HG03103 (cell line): ENCODE measurements at regions not wholly inside any gene's neighbourhood (a gene's known extent, or its start where the extent isn't known, plus 50 kb on each side); places are given as distances from the start of the nearest gene placed in this dataset.
"Not testable (repeated sequence)": the region's sequence is repeated elsewhere in the genome, so short reads cannot be mapped to it uniquely, and the experiment has no call there.

Experiments used
- ATAC-seq: cut with Tn5 transposase; IDR thresholded peaks from one replicate; pipeline ENCODE4 v1.9.1; 2021; ENCODE audit warnings: low read depth; ENCODE audit not compliant: unreplicated experiment

DNA sequence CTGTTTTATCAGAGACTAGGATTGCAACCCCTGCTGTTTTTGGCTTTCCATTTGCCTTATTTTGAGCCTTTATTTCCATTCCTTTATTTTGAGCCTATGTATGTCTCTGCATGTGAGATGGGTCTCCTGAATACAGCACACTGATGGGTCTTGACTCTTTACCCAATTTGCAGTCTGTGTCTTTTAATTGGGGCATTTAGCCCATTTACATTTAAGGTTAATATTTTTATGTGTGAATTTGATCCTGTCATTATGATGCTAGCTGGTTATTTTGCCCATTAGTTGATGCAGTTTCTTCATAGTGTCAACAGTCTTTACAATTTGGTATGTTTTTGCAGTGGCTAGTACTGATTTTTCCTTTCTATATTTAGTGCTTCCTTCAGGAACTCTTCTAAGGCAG lies 88.5 kb upstream of the HCCS start:
- not testable (repeated sequence) for ATAC-seq

DNA sequence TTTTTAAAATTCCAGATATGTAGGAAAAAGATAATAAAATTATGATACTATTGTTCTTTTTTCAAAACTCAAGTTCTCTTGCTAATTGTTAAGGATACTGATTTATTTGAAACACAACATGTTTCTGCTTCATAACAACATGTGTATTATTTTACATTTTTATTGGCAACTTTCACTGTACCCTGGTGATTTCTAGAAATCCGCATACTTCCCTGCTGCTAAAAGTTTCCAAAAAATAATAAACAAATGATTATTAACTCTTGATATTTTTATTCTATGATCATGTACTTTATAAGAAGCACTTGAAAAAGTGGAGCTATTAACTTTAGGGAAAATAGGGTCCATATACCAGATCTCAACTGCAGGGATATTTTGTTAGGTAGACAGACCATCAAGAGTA lies 71.2 kb upstream of the HCCS start:
- ATAC-seq: no peak

DNA sequence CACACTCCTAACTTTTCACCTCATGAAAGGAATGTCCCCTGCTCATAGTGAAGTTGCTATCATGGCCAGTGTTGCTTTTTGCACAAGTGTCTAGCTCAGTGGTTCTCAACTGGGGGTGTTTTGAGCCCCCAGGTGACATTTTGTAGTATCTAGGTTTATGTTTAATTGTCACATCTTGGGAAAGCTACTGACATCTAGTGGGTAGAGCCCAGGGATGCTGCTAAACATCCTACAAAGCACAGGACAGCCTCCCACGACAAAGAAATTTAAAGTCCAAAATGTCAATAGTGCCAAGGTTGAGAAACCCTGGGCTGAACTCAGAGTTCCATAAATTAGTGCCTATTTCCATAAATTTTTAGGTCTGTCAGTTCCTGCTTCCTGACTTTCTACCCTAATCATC lies 70.7 kb upstream of the HCCS start:
- no peak for ATAC-seq

DNA sequence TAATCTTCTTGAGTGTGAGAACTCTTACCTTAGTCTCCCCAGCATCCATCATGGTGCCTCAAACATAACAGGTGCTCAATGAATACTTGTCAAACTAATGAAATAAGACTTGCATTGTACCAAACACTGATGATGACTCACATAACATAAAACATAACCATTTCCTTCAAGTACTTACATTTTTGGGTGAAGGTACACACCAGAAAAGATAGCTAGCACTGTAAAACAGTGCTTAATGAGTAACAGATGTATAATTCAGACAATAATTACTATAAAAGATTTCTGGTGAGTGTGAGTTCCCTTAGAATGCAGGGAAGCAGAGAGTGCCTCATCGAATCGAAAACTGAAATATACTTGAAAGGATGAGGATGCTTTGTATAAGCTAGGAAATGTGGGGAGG lies 70.1 kb upstream of the HCCS start:
- ATAC-seq: no peak

DNA sequence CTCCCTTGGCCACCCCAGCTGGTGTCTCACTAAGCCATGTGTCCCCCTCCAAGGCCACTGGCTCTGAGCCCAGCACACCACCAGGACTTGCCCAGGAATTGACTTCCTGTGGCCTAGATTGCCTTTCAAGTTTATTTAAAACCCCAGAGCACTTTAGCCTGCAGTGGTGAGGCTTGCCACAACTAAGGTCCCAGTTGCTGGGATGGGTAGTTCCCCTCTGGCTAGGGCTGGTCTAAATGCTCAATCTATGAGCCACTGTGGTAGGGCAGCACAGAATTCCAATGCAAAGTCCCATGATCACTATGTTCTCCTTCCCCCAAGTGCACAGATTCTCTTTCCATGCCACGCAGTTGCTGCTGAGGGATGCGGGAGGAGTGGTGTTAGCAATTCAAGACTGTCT lies 61.1 kb upstream of the HCCS start:
- no peak for ATAC-seq

DNA sequence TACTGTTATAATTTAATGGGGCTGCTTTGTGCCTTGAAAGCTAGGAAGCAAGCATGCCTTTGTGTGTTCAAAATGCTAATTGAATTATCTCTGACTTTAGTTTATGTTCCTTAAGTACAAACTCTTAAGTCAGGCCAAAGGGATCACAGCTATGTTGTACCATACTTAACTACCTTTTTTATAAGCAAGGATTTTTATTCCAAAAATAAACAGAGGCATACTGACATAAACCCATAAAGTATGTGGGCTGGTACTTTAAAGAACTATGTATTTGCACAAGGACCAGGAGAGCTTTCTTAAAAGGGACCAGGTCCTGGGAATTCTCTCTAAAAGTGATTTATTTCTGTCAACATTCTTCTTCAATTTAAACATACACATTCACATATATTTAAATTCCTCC lies 57.8 kb upstream of the HCCS start:
- ATAC-seq: no peak

DNA sequence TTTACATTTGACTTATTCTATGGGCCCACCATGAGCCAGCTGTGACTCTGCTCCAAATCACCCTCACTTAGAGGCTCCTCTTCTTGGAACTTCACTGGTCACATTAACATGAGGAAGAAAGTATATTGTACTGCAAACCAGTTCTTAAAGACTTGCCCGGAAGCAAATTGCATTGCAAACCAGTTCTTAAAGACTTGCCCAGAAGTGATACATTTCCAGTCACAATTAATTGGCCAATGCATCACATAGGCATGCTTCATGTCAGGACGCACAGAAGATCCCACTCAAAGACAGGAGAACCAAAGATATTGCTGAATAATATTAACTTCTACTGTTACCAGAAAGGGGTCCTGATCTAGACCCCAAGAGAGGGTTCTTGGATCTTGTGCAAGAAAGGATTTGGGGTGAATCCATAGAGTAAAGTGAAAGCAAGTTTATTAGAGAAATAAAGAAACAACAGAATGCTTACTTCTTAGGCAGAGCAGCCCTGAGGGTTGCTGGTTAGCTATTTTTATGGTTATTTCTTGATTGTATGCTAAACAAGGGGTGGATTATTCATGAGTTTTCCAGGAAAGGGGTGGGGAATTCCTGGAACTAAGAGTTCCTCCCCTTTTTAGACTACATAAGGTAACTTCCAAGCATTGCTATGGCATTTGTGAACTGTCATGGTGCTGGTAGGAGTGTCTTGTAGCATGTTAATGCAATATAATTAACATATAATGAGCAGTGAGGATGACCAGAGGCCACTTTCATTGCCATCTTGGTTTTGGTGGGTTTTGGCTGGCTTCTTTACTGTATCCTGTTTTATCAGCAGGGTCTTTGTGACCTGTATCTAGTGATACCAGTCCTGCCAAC lies 54.6 kb upstream of the HCCS start:
- ATAC-seq: no peak

DNA sequence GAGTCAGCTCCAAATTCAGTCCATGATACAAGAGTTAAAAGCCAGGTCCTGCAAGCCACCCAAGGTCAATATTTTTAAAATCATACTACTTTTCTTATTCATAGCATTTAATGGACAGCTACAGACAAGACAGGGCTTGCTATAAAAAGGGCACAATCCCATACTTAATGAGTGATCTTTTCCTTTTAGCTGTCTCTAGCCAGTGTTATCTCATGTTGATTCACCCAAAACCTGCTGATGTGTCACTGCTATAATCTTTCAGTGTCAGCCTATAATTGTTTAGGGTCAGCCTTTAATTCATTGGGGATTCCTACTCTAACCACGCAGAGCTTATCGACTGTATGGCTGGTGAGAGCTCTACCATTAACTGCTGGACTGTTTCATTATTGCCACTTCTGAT lies 51.2 kb upstream of the HCCS start:
- no peak for ATAC-seq
